ENCODE measurements at regions not wholly inside any gene's neighbourhood (a gene's known extent, or its start where the extent isn't known, plus 50 kb on each side); places are given as distances from the start of the nearest gene placed in this dataset.

DNA sequence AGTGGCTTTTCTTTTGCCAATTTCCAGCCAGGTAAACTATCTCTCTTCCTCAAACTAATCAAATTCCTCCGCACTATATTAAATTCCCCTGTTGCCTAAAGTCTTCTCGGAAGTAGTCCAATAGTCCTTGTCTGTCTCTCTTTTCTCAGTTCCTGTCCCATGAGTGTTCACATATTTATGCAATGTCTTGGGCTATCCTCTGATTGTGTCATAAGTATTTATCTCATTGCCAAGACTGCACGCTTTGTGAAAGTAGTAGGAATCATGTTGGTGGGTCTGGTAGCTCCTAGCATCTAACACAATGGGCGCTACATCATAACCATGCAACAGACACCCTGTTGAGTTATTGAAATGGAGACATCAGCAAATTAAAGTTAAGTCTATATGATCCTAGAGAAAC lies 59.9 kb upstream of the POU3F3 start:
- TF ChIP-seq, protein P1, sequence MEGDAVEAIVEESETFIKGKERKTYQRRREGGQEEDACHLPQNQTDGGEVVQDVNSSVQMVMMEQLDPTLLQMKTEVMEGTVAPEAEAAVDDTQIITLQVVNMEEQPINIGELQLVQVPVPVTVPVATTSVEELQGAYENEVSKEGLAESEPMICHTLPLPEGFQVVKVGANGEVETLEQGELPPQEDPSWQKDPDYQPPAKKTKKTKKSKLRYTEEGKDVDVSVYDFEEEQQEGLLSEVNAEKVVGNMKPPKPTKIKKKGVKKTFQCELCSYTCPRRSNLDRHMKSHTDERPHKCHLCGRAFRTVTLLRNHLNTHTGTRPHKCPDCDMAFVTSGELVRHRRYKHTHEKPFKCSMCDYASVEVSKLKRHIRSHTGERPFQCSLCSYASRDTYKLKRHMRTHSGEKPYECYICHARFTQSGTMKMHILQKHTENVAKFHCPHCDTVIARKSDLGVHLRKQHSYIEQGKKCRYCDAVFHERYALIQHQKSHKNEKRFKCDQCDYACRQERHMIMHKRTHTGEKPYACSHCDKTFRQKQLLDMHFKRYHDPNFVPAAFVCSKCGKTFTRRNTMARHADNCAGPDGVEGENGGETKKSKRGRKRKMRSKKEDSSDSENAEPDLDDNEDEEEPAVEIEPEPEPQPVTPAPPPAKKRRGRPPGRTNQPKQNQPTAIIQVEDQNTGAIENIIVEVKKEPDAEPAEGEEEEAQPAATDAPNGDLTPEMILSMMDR (IDR thresholded peaks at IDR 0.05), result no peak
- no peak for TF ChIP-seq POLR2A (IDR thresholded peaks at IDR 0.05)

Measured in uterus (tissue), 2 donors.